ENCODE measurements at regions not wholly inside any gene's neighbourhood (a gene's known extent, or its start where the extent isn't known, plus 50 kb on each side); places are given as distances from the start of the nearest gene placed in this dataset.
A peak's percentile ranks its signal among the peaks of the same experiment; 100 is the strongest.

DNA sequence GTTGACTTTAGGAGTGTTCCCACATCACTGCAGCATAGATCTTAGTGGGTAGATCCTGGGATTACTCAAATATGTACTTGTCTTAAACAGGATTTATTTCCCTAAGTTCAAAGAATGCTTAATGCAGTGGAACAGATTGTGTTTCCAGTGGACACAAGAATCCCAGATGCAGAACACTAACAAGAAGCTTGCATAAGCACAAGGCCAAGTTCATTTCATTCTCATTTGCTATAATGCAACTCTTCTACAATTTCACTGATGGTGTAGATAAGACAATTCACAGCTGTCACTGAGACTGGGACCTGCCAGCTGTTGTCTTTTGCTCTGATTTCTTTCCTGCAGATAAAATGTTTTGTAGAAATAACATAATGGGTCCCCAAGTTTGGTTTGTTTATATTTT lies 225.6 kb downstream of the NFKBIZ start:
- peaks cover 0 to 3% (median 0%) of the 10 kb centered on the region in 7 donors for H3K9me3 Mint-ChIP-seq
- TF ChIP-seq CTCF (IDR thresholded peaks at IDR 0.05), result no peak
- H3K27ac ChIP-seq (ENCODE audit: low read depth in 1 of 2, low read length in 2 of 2), result no peak overlapping the region
- no peaks in the 10 kb centered on the region for H4K20me1 ChIP-seq (ENCODE audit: insufficient read depth, low read length)
- no peak for DNase-seq
- no peaks in the 10 kb centered on the region for H3K27me3 Mint-ChIP-seq (ENCODE audit: low read depth in 3 of 3)
- H3K27me3 ChIP-seq (ENCODE audit: control insufficient read depth in 2 of 2, insufficient read depth in 2 of 2, low read length in 2 of 2), result no peaks in the 10 kb centered on the region
- H2AFZ ChIP-seq (ENCODE audit: insufficient read depth, low read depth, low read length, poor library complexity, severe bottlenecking), result no peak overlapping the region
- H3K9ac ChIP-seq (ENCODE audit: insufficient read depth, low read length, poor library complexity, severe bottlenecking), result no peak overlapping the region
- intact Hi-C loops (cut with micrococcal nuclease), result no loop called here
- H3K4me1 Mint-ChIP-seq, result peaks cover 12% of the 10 kb centered on the region
- no peaks in the 10 kb centered on the region for H3K79me2 ChIP-seq (ENCODE audit: insufficient read depth, low read length)
- peaks cover 8 to 15% of the 10 kb centered on the region in 2 donors for H3K4me1 ChIP-seq (ENCODE audit: control insufficient read depth in 1 of 2, insufficient read depth in 2 of 2, low read length in 2 of 2)
- no peaks in the 10 kb centered on the region for H3K36me3 Mint-ChIP-seq
- no peak overlapping the region for H3K4me3 ChIP-seq (replicated peaks in 1 of 3; ENCODE audit: low read depth in 2 of 3, low read length in 3 of 3)
- H3K4me3 Mint-ChIP-seq, result no peak overlapping the region
- no peak overlapping the region for H3K4me2 ChIP-seq (replicated peaks; ENCODE audit: extremely low read depth, low read length, poor library complexity, severe bottlenecking)
- no peaks in the 10 kb centered on the region for H3K9me3 ChIP-seq (replicated peaks in 1 of 2; ENCODE audit: control insufficient read depth in 1 of 2, insufficient read depth in 1 of 2, low read length in 2 of 2)
- no peak overlapping the region for H3K27ac Mint-ChIP-seq
- H3K36me3 ChIP-seq (replicated peaks in 1 of 2; ENCODE audit: control insufficient read depth in 1 of 2, insufficient read depth in 2 of 2, low read length in 2 of 2), result no peaks in the 10 kb centered on the region

- intact Hi-C loops (cut with micrococcal nuclease), result no loop called here
- Histone ChIP-seq H3K9me3 (replicated peaks in 1 of 2; ENCODE audit: control insufficient read depth in 1 of 2, insufficient read depth in 1 of 2, low read length in 2 of 2) (no peaks in the 10 kb centered on the region), H3K4me3 (replicated peaks in 1 of 3; ENCODE audit: low read depth in 2 of 3, low read length in 3 of 3) (no peak overlapping the region), H3K27ac (ENCODE audit: low read depth in 1 of 2, low read length in 2 of 2) (no peak overlapping the region), H2AFZ (ENCODE audit: insufficient read depth, low read depth, low read length, poor library complexity, severe bottlenecking) (peak overlapping the region; percentile 80), H3K27me3 (ENCODE audit: control insufficient read depth in 2 of 2, insufficient read depth in 2 of 2, low read length in 2 of 2) (no peaks in the 10 kb centered on the region), H3K4me2 (replicated peaks; ENCODE audit: extremely low read depth, low read length, poor library complexity, severe bottlenecking) (no peak overlapping the region), H3K9ac (ENCODE audit: insufficient read depth, low read length, poor library complexity, severe bottlenecking) (no peak overlapping the region), H4K20me1 (ENCODE audit: insufficient read depth, low read length) (no peaks in the 10 kb centered on the region), H3K79me2 (ENCODE audit: insufficient read depth, low read length) (no peaks in the 10 kb centered on the region), H3K4me1 (ENCODE audit: control insufficient read depth in 1 of 2, insufficient read depth in 2 of 2, low read length in 2 of 2) (peaks cover 8 to 15% of the 10 kb centered on the region in 2 donors), H3K36me3 (replicated peaks in 1 of 2; ENCODE audit: control insufficient read depth in 1 of 2, insufficient read depth in 2 of 2, low read length in 2 of 2) (no peaks in the 10 kb centered on the region)
- WGBS (ENCODE audit: insufficient coverage), result no CpG with 5 or more reads among the region's 3 CpGs
- Mint-ChIP-seq H3K27ac (no peak overlapping the region), H3K27me3 (ENCODE audit: low read depth in 3 of 3) (peaks cover 0 to 3% (median 2%) of the 10 kb centered on the region in 3 donors), H3K36me3 (no peaks in the 10 kb centered on the region), H3K4me1 (peaks cover 19% of the 10 kb centered on the region), H3K4me3 (no peak overlapping the region), H3K9me3 (peaks cover 0 to 2% (median 0%) of the 10 kb centered on the region in 7 donors)
- no peak for DNase-seq
- no peak for TF ChIP-seq CTCF (IDR thresholded peaks at IDR 0.05)
Observed at GRCh38 chr3:102078401-102078800, 229.1 kb downstream of the NFKBIZ start.
